Central memory CD8-positive, alpha-beta T cell (primary cell): ENCODE measurements at regions not wholly inside any gene's neighbourhood (a gene's known extent, or its start where the extent isn't known, plus 50 kb on each side); places are given as distances from the start of the nearest gene placed in this dataset.
A peak's percentile ranks its signal among the peaks of the same experiment; 100 is the strongest.

Experiments
- ATAC-seq: fragments of 150-1000 bp; cut with Tn5 transposase; replicated peaks from 2 replicates; pipeline ENCODE4 v1.10.0; 2022; ENCODE audit warnings: mild to moderate bottlenecking, moderate FRiP score, moderate number of reproducible peaks; ENCODE audit not compliant: poor library complexity, severe bottlenecking; ENCODE audit errors: extremely low read depth
- DNase-seq, 2 donors: peaks; one replicate each; pipeline ENCODE4 v3.0.0; 2021; ENCODE audit warnings: low spot score in 2 of 2
- H3K27ac Mint-ChIP-seq: one replicate; pipeline ENCODE4 v1.8.0; 2022; ENCODE audit warnings: low read depth, mild to moderate bottlenecking, moderate library complexity, mixed read lengths
- H3K27me3 Mint-ChIP-seq: one replicate; pipeline ENCODE4 v1.8.0; 2022; ENCODE audit warnings: mixed read lengths
- H3K36me3 Mint-ChIP-seq: one replicate; pipeline ENCODE4 v1.8.0; 2022; ENCODE audit warnings: mild to moderate bottlenecking, moderate library complexity, mixed read lengths; ENCODE audit not compliant: insufficient read depth
- H3K4me1 Mint-ChIP-seq: one replicate; pipeline ENCODE4 v1.8.0; 2022; ENCODE audit warnings: mixed read lengths
- H3K4me3 Mint-ChIP-seq: one replicate; pipeline ENCODE4 v1.8.0; 2022; ENCODE audit warnings: mild to moderate bottlenecking, moderate library complexity, mixed read lengths
- H3K9me3 Mint-ChIP-seq: one replicate; pipeline ENCODE4 v1.8.0; 2022; ENCODE audit warnings: mixed read lengths

DNA sequence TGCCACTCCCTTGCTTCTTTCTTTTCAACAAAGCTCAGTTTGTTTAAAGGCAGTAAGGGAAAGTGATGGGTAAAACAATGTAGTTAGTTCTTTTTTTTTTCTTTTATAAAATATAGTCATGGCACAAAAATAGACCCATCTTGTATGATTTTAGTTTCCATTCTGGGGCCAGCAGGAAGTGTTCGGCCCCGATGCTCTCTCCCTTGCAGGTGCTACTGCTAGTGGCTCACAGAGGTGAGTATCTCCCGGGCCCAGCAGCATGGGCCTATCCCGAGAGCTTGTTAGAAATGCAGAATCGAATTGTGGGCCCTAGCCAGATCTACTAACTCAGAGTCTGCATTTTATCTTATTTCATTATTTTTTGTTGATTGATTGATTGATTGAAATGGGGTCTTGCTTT, 78.7 kb downstream of the SYNE3 start:
- DNase-seq (no peak), ATAC-seq (no peak)
- no peak overlapping the region for H3K27ac Mint-ChIP-seq
- H3K27me3 Mint-ChIP-seq, result no peaks in the 10 kb centered on the region
- no peaks in the 10 kb centered on the region for H3K9me3 Mint-ChIP-seq
- peaks cover 44% of the 10 kb centered on the region for H3K36me3 Mint-ChIP-seq
- H3K4me1 Mint-ChIP-seq, result peaks cover 2% of the 10 kb centered on the region
- no peak overlapping the region for H3K4me3 Mint-ChIP-seq

DNA sequence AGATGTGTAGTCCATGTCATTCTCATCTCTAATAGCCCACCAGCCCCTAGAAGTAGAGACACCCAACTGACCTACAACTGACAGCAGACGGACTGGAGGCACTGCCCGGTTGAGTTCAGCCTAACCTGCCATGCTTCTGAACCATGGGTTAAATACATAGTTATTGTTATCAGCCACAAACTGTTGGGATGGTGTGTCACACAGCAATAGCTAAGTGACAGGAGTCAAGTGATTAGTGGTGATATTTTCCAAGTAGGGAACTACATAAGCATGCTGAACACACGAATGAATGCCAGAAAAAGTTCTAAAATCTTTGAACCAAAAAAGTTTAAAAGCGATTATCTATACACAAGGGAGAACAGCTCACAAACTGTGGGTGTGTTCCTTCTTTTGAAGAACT, 80.1 kb downstream of the SYNE3 start:
- no peak for DNase-seq
- ATAC-seq, result no peak
- Mint-ChIP-seq H3K4me3 (no peak overlapping the region), H3K4me1 (no peaks in the 10 kb centered on the region), H3K27me3 (no peaks in the 10 kb centered on the region), H3K36me3 (peaks cover 42% of the 10 kb centered on the region), H3K27ac (no peak overlapping the region), H3K9me3 (no peaks in the 10 kb centered on the region)

DNA sequence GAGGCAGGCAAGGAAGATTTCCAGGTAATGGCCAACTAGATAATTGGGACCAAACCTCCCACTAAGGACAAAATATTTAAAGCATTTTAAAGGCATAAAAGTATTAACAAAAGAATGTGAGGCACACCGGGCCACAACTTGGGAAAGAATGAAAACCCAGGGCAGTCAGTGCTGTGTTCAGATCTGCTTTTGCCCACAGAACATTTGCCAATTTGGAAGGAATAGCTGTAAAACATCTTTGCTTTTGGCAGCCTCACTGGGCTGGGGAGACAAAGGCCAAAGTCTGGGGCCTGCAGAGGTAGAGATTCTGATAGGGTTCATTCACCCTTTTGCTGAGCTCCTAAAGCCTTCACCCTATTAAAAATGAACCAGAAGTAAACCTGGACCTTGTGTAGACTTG, 82.3 kb downstream of the SYNE3 start:
- ATAC-seq, result no peak

DNA sequence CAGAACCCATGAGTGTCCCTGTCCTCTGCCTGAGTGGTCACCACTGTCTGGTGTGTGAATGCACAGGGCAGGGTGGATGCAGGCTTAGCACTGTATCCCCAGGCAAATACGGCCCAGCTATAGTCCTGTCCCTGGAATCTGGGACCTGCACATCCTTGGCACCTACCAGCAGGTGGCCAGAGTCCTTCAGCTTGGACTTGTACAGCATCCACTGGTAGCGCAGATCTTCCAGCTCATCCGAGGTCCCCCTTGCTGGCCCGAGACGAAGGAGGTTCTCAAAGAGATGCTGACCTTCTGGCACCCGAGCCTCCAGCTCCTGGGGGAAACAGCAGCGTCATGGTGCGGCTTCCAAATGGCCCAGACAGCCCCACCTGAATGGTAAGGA, 83.4 kb downstream of the SYNE3 start:
- no peaks in the 10 kb centered on the region for H3K27me3 Mint-ChIP-seq
- DNase-seq (no peak), ATAC-seq (no peak)
- H3K4me1 Mint-ChIP-seq, result no peaks in the 10 kb centered on the region
- no peak overlapping the region for H3K27ac Mint-ChIP-seq
- H3K9me3 Mint-ChIP-seq, result no peaks in the 10 kb centered on the region
- H3K36me3 Mint-ChIP-seq, result peaks cover 47% of the 10 kb centered on the region
- H3K4me3 Mint-ChIP-seq, result no peak overlapping the region

More for the DNA sequence above, 82.3 kb downstream of the SYNE3 start:
- Mint-ChIP-seq H3K4me1 (no peaks in the 10 kb centered on the region), H3K27ac (no peak overlapping the region), H3K27me3 (no peaks in the 10 kb centered on the region), H3K36me3 (peaks cover 45% of the 10 kb centered on the region), H3K9me3 (no peaks in the 10 kb centered on the region), H3K4me3 (no peak overlapping the region)
- no peak for DNase-seq

DNA sequence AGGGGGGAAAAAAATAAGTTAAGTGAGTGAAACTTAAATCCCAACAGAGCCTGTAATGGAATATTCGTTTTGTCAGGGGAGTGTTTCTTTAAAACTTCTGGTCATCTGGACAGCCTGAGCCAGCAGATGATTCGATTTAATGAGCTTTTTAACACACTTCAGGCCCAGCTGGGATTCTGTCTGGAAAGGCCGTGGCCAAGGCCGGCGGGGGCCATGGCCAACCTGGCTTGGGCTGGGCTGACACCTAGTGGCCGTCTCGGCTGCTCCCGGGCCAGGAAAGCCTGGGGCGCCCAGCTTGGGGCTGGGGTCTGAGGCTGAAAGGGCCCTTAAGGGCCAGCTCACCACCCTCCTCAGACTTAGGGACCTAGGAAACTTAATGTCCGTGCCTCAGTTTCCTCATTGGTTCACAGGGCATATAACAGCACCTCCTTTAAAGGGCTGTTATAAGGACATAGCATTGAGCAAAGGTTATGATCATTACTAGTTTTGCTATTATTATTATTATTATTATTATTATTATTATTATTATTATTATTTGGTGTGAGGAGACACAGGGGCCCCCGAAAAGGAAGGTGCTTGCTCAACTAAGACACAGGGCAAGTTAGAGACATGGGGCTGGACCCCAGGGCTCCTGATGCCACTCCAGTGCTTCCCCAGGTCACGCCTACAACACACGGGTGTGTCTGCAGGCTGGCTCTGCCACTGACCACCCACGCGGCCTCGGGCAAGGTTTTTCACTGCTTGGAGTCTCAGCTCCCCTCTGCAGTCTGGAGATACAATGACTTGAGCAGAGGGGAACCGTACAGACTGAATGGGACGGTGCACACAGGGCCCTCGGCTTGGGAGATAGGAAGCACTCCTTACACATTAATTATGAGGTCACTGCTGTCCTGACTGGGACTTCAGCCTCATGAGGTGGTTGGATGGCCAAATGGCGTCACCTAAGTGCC, 84.0 kb downstream of the SYNE3 start:
- Mint-ChIP-seq H3K4me1 (peaks cover 5% of the 10 kb centered on the region), H3K4me3 (no peak overlapping the region), H3K9me3 (no peaks in the 10 kb centered on the region), H3K27ac (no peak overlapping the region), H3K36me3 (peaks cover 46% of the 10 kb centered on the region), H3K27me3 (no peaks in the 10 kb centered on the region)
- ATAC-seq (no peak), DNase-seq (no peak)

DNA sequence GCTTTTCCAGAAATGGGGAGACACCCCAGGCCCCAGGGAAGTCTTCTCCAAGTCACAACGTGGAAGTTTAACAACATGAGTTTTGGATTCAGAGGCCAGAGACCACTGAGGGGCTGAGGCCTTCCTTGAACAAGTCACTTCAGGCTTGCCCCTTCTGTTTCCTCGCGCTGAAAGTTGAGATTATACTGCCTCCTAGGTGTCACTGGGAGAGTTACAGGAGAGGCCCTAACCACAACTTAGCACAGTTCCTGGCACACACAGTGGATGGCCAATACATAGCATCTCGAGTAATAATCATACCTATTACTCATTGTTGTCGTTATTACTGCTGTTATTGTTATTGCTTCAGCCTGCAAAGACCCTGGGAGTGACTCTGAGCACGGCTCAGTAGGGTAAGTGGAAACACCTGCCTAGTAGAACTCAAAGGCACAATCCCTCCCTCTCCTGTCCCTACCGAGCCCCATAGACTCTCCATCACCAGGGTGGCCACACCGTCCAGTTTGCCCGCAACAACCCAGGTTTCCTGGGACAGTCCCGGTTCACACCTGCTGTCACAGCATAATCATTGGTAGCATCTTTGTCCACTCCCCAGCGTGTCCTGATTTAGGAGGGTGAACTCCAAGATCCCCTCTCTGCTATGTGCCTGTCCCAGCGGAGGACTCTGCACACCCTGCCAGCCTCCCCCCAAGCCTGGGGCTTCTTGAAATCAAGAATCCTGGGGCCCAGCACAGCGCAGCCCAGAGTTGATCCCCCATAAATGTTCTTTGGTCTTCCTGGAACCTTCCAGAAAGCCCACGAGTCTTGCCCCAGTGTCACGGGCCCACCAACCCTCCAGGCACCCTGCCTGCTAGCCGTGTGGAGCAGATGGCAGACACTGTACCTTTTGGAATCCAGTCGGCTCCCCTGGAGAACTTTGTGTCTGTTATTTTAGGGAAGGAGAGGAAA, 85.0 kb downstream of the SYNE3 start:
- DNase-seq (no peak), ATAC-seq (no peak)
- Mint-ChIP-seq H3K4me3 (no peak overlapping the region), H3K27me3 (no peaks in the 10 kb centered on the region), H3K27ac (no peak overlapping the region), H3K9me3 (no peaks in the 10 kb centered on the region), H3K4me1 (peaks cover 7% of the 10 kb centered on the region), H3K36me3 (peaks cover 43% of the 10 kb centered on the region)

DNA sequence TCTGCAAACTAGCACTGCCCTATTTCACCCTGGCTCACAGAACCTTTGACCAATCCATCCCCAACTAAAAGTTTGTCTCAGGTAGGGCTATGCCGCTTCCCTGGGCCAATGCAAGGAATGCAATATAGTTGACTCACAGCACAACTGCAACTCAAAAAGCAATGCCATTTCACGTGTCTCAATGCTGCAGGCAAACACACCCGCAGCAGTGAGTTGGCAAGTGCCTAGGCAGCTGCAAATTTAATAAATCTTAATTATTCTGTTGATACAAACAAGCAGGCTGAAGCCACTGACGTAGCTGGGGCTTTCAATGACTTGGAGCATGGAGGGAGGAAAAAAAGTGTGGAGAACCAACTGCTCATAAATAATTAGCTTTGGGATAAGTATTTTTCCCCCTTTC, 87.9 kb downstream of the SYNE3 start:
- Mint-ChIP-seq H3K4me3 (no peak overlapping the region), H3K9me3 (no peaks in the 10 kb centered on the region), H3K27ac (no peak overlapping the region), H3K36me3 (peaks cover 27% of the 10 kb centered on the region), H3K27me3 (no peaks in the 10 kb centered on the region), H3K4me1 (peaks cover 7% of the 10 kb centered on the region)
- ATAC-seq (no peak), DNase-seq (no peak)

DNA sequence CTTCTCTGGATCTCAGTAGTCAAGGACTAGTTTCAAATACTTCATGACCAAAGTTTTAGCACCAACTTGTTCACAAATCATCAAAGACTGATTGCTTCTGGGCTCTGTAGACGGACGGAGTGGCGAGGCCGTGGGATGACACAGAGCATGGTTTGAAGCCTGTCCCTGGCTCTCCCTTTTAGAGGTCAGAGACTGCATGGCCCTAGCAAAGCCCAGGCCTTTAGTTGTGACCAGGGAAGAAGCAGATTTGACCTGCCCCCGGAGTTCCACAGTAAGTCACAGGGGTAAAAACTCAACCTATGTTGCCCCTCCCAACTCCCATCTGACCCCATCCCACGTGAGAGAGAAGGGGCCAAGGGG, 90.4 kb downstream of the SYNE3 start:
- no peak for DNase-seq
- Mint-ChIP-seq H3K27me3 (no peaks in the 10 kb centered on the region), H3K27ac (peak overlapping the region; percentile 17), H3K9me3 (no peaks in the 10 kb centered on the region), H3K4me1 (peaks cover 7% of the 10 kb centered on the region), H3K4me3 (no peak overlapping the region), H3K36me3 (peaks cover 16% of the 10 kb centered on the region)
- no peak for ATAC-seq

DNA sequence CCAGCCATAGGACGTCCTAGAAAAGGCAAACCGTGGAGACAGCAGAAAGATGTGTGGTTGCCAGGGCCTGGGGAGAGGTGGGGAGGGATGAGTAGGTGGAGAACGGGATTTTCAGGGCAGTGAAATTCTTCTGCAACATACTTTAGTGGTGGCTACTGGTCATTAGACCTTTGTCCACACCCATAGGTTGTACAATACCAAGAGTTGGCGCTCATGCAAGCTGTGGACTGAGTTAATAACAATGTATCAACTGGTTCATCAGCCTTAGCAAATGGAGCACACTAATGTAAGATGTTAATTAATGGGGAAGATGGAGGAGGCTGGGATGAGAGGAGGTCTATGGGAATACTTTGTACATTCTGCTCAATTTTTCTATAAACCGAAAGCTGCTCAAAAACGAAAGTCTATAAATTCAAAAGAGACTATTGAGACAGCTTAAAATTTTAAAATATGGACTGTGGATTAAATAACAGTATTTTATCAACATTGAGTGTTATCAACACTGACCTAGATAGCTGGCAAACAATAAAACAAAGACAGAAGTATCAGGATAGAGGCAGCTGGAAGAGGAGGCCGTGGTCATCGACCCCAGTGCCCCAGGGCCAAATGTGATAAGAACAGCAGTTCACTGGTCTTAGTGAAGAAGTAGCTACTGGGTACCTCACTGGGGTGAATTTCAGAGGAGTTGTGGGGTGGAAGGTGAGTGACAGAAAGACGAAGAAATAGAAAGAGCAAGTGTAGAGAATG, 90.9 kb downstream of the SYNE3 start:
- Mint-ChIP-seq H3K9me3 (no peaks in the 10 kb centered on the region), H3K27ac (peak overlapping the region; percentile 17), H3K27me3 (no peaks in the 10 kb centered on the region), H3K36me3 (peaks cover 13% of the 10 kb centered on the region), H3K4me1 (peaks cover 7% of the 10 kb centered on the region), H3K4me3 (no peak overlapping the region)
- ATAC-seq (no peak), DNase-seq (no peak)

DNA sequence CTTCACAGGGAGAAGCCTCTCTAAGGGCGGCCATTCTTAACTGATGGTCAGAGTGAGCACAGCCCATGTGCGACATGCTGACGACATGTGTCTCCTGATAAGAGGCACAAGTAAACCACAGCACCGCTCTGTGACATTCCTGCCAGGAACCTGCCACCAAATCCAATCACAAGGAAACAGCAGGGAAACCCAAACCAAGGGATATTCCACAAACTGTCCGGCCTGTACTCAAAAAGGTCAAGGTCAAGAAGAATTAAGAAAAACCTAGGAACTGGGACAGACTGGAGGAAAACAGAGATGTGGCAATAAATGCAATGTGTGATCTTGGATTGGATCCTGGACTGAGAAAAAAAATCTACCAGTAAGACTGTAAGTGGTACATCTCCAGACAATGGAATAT, 91.9 kb downstream of the SYNE3 start:
- H3K4me1 Mint-ChIP-seq, result peaks cover 7% of the 10 kb centered on the region
- DNase-seq (no peak), ATAC-seq (no peak)
- peaks cover 13% of the 10 kb centered on the region for H3K36me3 Mint-ChIP-seq
- H3K9me3 Mint-ChIP-seq, result no peaks in the 10 kb centered on the region
- no peak overlapping the region for H3K27ac Mint-ChIP-seq
- no peaks in the 10 kb centered on the region for H3K27me3 Mint-ChIP-seq
- H3K4me3 Mint-ChIP-seq, result no peak overlapping the region

DNA sequence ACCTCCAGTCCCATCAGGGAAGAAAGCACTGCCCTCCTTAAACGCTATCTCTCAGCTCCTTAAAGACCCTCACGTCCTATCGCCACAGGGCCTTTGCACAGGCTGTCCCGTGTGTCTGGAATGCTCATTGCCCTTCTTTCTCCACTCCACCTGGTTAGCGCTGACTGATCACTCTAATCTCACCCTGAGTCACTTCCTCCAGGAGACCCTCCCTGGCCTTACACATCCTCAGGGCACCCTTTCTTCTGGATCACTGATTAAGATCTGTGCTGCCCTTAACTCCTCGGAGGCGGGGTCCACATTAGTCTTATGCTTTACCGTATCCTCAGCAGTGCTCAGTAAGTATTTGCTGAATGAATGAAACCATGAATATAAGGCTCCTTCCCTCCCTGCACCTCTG, 94.7 kb downstream of the SYNE3 start:
- H3K27ac Mint-ChIP-seq, result no peak overlapping the region

DNA sequence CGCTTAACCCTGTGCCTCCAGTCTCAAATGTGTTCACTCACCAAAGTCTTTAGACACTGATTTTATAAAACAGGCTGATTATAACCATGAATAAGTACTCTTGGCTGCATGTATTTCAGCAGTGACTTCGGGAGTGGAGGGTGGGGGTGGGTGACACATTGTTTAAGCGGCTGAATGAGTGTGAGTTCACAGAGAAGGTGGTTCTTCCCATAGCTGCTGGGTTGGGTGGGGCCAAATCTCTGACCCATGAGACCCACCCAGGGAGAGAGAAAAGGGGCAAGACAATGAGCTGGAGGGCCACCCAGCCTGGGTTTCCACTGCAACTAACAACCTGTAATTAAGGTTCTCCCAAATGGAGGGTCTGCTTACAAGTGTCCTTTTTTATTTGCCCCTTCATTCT, 96.4 kb downstream of the SYNE3 start:
- Mint-ChIP-seq H3K36me3 (peaks cover 18% of the 10 kb centered on the region), H3K27me3 (no peaks in the 10 kb centered on the region), H3K9me3 (no peaks in the 10 kb centered on the region), H3K4me1 (no peaks in the 10 kb centered on the region), H3K4me3 (no peak overlapping the region), H3K27ac (no peak overlapping the region)
- ATAC-seq, result no peak
- DNase-seq, result no peak

More for the DNA sequence above, 94.7 kb downstream of the SYNE3 start:
- H3K9me3 Mint-ChIP-seq, result no peaks in the 10 kb centered on the region
- no peak overlapping the region for H3K4me3 Mint-ChIP-seq
- DNase-seq, result no peak
- no peaks in the 10 kb centered on the region for H3K4me1 Mint-ChIP-seq
- no peaks in the 10 kb centered on the region for H3K27me3 Mint-ChIP-seq
- ATAC-seq, result no peak
- peaks cover 13% of the 10 kb centered on the region for H3K36me3 Mint-ChIP-seq
